IMR-90 (cell line): ENCODE measurements at regions not wholly inside any gene's neighbourhood (a gene's known extent, or its start where the extent isn't known, plus 50 kb on each side); places are given as distances from the start of the nearest gene placed in this dataset.

Experiments used
- ATAC-seq: fragments of 200-7000 bp; cut with Tn5 transposase; 2 replicates; pipeline ENCODE4 v1.9.1; 2020; ENCODE audit warnings: low read depth, mild to moderate bottlenecking, moderate library complexity
- BruUV-seq: library from RNA; stranded (reverse); fragments of 400-500 nt; replicated peaks from 2 replicates; lab custom pipeline; 2021; lab: Mats Ljungman, UMichigan
- CTCF ChIA-PET: fragments of 300-600 bp; formaldehyde crosslinking; extraction: SDS; loops from one replicate; lab custom pipeline; 2021; ENCODE audit warnings: antibody characterized with exemption; lab: Yijun Ruan, JAX
- POLR2A ChIA-PET: fragments of 300-600 bp; sonication (Branson Sonifier 250); formaldehyde crosslinking; loops from one replicate; lab custom pipeline; 2022; ENCODE audit warnings: antibody characterized with exemption; ENCODE audit not compliant: unreplicated experiment; lab: Charles Lee
- DNase-seq: peaks from one replicate; pipeline ENCODE4 v3.0.0; 2013
- H2AFZ ChIP-seq: replicated peaks from 2 replicates; pipeline ENCODE3; 2013; ENCODE audit warnings: low read length, mild to moderate bottlenecking; ENCODE audit not compliant: poor library complexity
- H2AK5ac ChIP-seq: 2 replicates; pipeline ENCODE4 v1.6.1; 2013; ENCODE audit warnings: low read depth, low read length, inconsistent platforms
- H2AK9ac ChIP-seq: replicated peaks from 2 replicates; pipeline ENCODE3; 2013; ENCODE audit warnings: mild to moderate bottlenecking, low read depth, low read length, moderate library complexity; ENCODE audit not compliant: poor library complexity
- H2BK120ac ChIP-seq: 2 replicates; pipeline ENCODE4 v1.6.1; 2013; ENCODE audit warnings: low read depth, low read length, inconsistent platforms
- H2BK15ac ChIP-seq: 3 replicates; pipeline ENCODE4 v1.6.1; 2013; ENCODE audit warnings: low read depth, low read length, inconsistent platforms
- H2BK20ac ChIP-seq: 2 replicates; pipeline ENCODE4 v1.6.1; 2013; ENCODE audit warnings: low read depth, mild to moderate bottlenecking, inconsistent platforms, low read length, moderate library complexity
- H2BK5ac ChIP-seq: 2 replicates; pipeline ENCODE4 v1.6.1; 2013; ENCODE audit warnings: mild to moderate bottlenecking, low read depth, low read length, inconsistent platforms; ENCODE audit not compliant: poor library complexity, severe bottlenecking
- H3K14ac ChIP-seq: replicated peaks from 2 replicates; pipeline ENCODE4 v1.6.1; 2013; ENCODE audit warnings: low read depth, low read length, inconsistent platforms
- H3K18ac ChIP-seq: 2 replicates; pipeline ENCODE4 v1.6.1; 2013; ENCODE audit warnings: low read depth, low read length, control low read depth
- H3K23ac ChIP-seq: 2 replicates; pipeline ENCODE4 v1.6.1; 2013; ENCODE audit warnings: low read depth, low read length, inconsistent platforms
- H3K27ac ChIP-seq: 2 replicates; pipeline ENCODE4 v1.5.1; 2013; ENCODE audit warnings: mild to moderate bottlenecking, control low read depth, low read length; ENCODE audit not compliant: insufficient read depth
- H3K27me3 ChIP-seq: 2 replicates; pipeline ENCODE4 v1.6.1; 2013; ENCODE audit warnings: low read length; ENCODE audit not compliant: control insufficient read depth, insufficient read depth
- H3K36me3 ChIP-seq: 2 replicates; pipeline ENCODE4 v1.6.1; 2013; ENCODE audit warnings: low read length, mixed read lengths; ENCODE audit not compliant: control insufficient read depth, insufficient read depth
- H3K4ac ChIP-seq: 2 replicates; pipeline ENCODE4 v1.6.1; 2013; ENCODE audit warnings: low read depth, low read length, inconsistent platforms
- H3K4me1 ChIP-seq: 2 replicates; pipeline ENCODE4 v1.6.1; 2013; ENCODE audit warnings: low read length, mixed read lengths; ENCODE audit not compliant: control insufficient read depth, insufficient read depth
- H3K4me2 ChIP-seq: 2 replicates; pipeline ENCODE4 v1.6.1; 2013; ENCODE audit warnings: low read depth, mild to moderate bottlenecking, control low read depth, low read length, moderate library complexity
- H3K4me3 ChIP-seq: 2 replicates; pipeline ENCODE4 v1.5.1; 2013; ENCODE audit warnings: low read depth, mild to moderate bottlenecking, control low read depth, low read length, moderate library complexity; ENCODE audit not compliant: insufficient read depth
- H3K56ac ChIP-seq: 2 replicates; pipeline ENCODE4 v1.6.1; 2013; ENCODE audit warnings: low read length, inconsistent platforms; ENCODE audit not compliant: insufficient read depth; ENCODE audit errors: extremely low read depth
- H3K79me1 ChIP-seq, 2 experiments: 2 replicates each; pipeline ENCODE4 v1.6.1; 2013; ENCODE audit warnings: low read length in 2 of 2, inconsistent platforms in 1 of 2, low read depth in 1 of 2
- H3K9ac ChIP-seq: 2 replicates; pipeline ENCODE4 v1.6.1; 2013; ENCODE audit warnings: low read depth, low read length, control low read depth
- H3K9me1 ChIP-seq: 2 replicates; pipeline ENCODE4 v1.6.1; 2013; ENCODE audit warnings: low read length, inconsistent platforms; ENCODE audit not compliant: insufficient read depth
- H3K9me3 ChIP-seq: 2 replicates; pipeline ENCODE4 v1.6.1; 2013; ENCODE audit warnings: low read length; ENCODE audit not compliant: control insufficient read depth, insufficient read depth
- H4K20me1 ChIP-seq: 2 replicates; pipeline ENCODE4 v1.6.1; 2013; ENCODE audit warnings: low read length, inconsistent platforms; ENCODE audit not compliant: insufficient read depth
- H4K5ac ChIP-seq: 2 replicates; pipeline ENCODE4 v1.6.1; 2013; ENCODE audit warnings: mild to moderate bottlenecking, low read depth, low read length, control low read depth
- H4K8ac ChIP-seq, 2 experiments: 2 replicates each; pipeline ENCODE4 v1.6.1; 2013; ENCODE audit warnings: low read depth in 2 of 2, low read length in 2 of 2, control low read depth in 1 of 2, inconsistent platforms in 1 of 2
- H4K91ac ChIP-seq: 2 replicates; pipeline ENCODE4 v1.6.1; 2013; ENCODE audit warnings: low read depth, low read length, inconsistent platforms; ENCODE audit not compliant: insufficient read depth
- BHLHE40 ChIP-seq: fragments of 150-350 bp; IDR thresholded peaks from 2 replicates; pipeline ENCODE4 v1.6.1; 2016; ENCODE audit warnings: mild to moderate bottlenecking, low read depth, low read length
- CHD1 ChIP-seq: IDR thresholded peaks from 2 replicates; pipeline ENCODE4 v1.6.1; 2012; ENCODE audit warnings: low read depth, low read length, improper control_type of control experiment
- MAFK ChIP-seq: IDR thresholded peaks from 2 replicates; pipeline ENCODE4 v1.6.1; 2012; ENCODE audit warnings: low read depth, low read length, improper control_type of control experiment
- MAZ ChIP-seq: IDR thresholded peaks from 2 replicates; pipeline ENCODE4 v1.6.1; 2012; ENCODE audit warnings: low read depth, mild to moderate bottlenecking, low read length, improper control_type of control experiment, moderate library complexity, borderline replicate concordance
- MXI1 ChIP-seq: IDR thresholded peaks from 2 replicates; pipeline ENCODE4 v1.6.1; 2012; ENCODE audit warnings: low read depth, mild to moderate bottlenecking, low read length, moderate library complexity, borderline replicate concordance
- NFE2L2 ChIP-seq: fragments of 150-350 bp; IDR thresholded peaks from 2 replicates; pipeline ENCODE4 v1.6.1; 2016; ENCODE audit warnings: low read depth, mild to moderate bottlenecking, low read length
- POLR2A ChIP-seq: IDR thresholded peaks from 2 replicates; pipeline ENCODE4 v1.6.1; 2012; ENCODE audit warnings: mild to moderate bottlenecking, low read depth, low read length
- RAD21 ChIP-seq: IDR thresholded peaks from 2 replicates; pipeline ENCODE4 v1.6.1; 2012; ENCODE audit warnings: low read length, improper control_type of control experiment
- RCOR1 ChIP-seq: IDR thresholded peaks from 2 replicates; pipeline ENCODE4 v1.6.1; 2012; ENCODE audit warnings: mild to moderate bottlenecking, low read length, improper control_type of control experiment; ENCODE audit not compliant: insufficient replicate concordance
- SMC3 ChIP-seq: fragments of 150-350 bp; IDR thresholded peaks from 2 replicates; pipeline ENCODE4 v1.6.1; 2016; ENCODE audit warnings: low read depth, mild to moderate bottlenecking, antibody characterized with exemption, low read length, moderate library complexity
- WGBS, 2 experiments: methylation state at CpG; one replicate each; pipeline versions ENCODE4 v1.1.5 to v1.1.7; 2013; ENCODE audit warnings: missing lambda C conversion rate in 2 of 2; ENCODE audit not compliant: insufficient read length in 1 of 2; ENCODE audit errors: extremely low coverage in 2 of 2; 5-methylcytosine and 5-hydroxymethylcytosine counted together
- dilution Hi-C: fragments of 300-500 bp; cut with HindIII; formaldehyde crosslinking; loops from one replicate; pipeline ENCODE4 v1.14.3; 2018; ENCODE audit warnings: low sequenced_read_pairs; ENCODE audit not compliant: unreplicated experiment
- in situ Hi-C: fragments of 300-500 bp; cut with MboI; formaldehyde crosslinking; loops from 3 replicates; pipeline ENCODE4 v1.14.3; 2019; ENCODE audit warnings: low sequenced_read_pairs, inconsistent platforms, mixed read lengths
- intact Hi-C: fragments of 100-400 bp; cut with micrococcal nuclease; formaldehyde crosslinking; loops from 2 replicates; pipeline ENCODE4 v1.10.0; 2022
- TF ChIP-seq, protein P1 (sequence below): fragments of 150-350 bp; IDR thresholded peaks from 2 replicates; pipeline ENCODE4 v1.6.1; 2016; ENCODE audit warnings: low read depth, mild to moderate bottlenecking, low read length, moderate library complexity, borderline replicate concordance
- TF ChIP-seq, protein P2 (sequence below): fragments of 150-350 bp; IDR thresholded peaks from 2 replicates; pipeline ENCODE4 v1.6.1; 2017; ENCODE audit warnings: mild to moderate bottlenecking, antibody characterized with exemption, low read length, low read depth
- TF ChIP-seq, protein P3 (sequence below): conservative IDR thresholded peaks from 2 replicates; pipeline ENCODE4 v1.5.1; 2012; ENCODE audit warnings: mild to moderate bottlenecking, low read depth, low read length, improper control_type of control experiment

DNA sequence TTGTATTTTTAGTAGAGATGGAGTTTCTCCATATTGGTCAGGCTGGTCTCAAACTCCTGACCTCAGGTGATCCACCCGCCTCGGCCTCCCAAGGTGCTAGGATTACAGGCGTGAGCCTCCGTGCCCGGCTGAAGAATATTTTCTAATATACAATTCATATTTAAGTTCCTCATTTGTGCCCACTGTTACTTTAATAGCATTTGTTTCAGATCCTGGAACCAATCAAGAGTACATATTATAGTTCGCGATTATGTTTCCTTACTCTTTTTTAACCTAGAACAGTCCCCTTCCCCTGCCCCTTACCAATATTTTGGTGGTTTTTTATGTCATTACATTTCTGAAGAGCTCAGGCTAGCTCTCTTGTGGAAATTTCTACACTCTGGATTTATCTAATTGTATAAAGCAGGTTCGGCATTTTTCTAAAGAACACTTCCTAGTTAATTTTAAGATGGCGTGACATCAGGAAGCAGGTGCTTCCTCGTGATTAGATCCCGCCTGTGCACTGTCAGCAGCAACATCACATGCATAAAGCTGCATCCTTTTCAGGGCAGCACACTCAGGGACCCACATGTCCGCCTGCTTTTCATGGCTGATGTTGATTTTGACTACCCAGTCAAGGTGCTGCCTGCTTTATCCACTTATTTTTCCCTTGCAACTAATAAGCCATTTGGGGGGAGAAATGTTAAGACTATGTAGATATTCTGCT lies 88.7 kb upstream of the EPHB3 start:
- H3K27me3 ChIP-seq, result peaks cover 34% of the 10 kb centered on the region
- dilution Hi-C loops (no loop called here), intact Hi-C loops (no loop called here), in situ Hi-C loops (no loop called here)
- H3K23ac ChIP-seq, result no peak overlapping the region
- TF ChIP-seq MAZ (no peak), BHLHE40 (no peak), CHD1 (no peak), POLR2A (no peak), MXI1 (no peak), SMC3 (no peak), NFE2L2 (no peak), RCOR1 (no peak), RAD21 (no peak), MAFK (no peak)
- TF ChIP-seq, protein P1, sequence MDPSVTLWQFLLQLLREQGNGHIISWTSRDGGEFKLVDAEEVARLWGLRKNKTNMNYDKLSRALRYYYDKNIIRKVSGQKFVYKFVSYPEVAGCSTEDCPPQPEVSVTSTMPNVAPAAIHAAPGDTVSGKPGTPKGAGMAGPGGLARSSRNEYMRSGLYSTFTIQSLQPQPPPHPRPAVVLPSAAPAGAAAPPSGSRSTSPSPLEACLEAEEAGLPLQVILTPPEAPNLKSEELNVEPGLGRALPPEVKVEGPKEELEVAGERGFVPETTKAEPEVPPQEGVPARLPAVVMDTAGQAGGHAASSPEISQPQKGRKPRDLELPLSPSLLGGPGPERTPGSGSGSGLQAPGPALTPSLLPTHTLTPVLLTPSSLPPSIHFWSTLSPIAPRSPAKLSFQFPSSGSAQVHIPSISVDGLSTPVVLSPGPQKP, result no peak
- TF ChIP-seq, protein P2, sequence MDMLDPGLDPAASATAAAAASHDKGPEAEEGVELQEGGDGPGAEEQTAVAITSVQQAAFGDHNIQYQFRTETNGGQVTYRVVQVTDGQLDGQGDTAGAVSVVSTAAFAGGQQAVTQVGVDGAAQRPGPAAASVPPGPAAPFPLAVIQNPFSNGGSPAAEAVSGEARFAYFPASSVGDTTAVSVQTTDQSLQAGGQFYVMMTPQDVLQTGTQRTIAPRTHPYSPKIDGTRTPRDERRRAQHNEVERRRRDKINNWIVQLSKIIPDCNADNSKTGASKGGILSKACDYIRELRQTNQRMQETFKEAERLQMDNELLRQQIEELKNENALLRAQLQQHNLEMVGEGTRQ, result no peak
- TF ChIP-seq, protein P3, sequence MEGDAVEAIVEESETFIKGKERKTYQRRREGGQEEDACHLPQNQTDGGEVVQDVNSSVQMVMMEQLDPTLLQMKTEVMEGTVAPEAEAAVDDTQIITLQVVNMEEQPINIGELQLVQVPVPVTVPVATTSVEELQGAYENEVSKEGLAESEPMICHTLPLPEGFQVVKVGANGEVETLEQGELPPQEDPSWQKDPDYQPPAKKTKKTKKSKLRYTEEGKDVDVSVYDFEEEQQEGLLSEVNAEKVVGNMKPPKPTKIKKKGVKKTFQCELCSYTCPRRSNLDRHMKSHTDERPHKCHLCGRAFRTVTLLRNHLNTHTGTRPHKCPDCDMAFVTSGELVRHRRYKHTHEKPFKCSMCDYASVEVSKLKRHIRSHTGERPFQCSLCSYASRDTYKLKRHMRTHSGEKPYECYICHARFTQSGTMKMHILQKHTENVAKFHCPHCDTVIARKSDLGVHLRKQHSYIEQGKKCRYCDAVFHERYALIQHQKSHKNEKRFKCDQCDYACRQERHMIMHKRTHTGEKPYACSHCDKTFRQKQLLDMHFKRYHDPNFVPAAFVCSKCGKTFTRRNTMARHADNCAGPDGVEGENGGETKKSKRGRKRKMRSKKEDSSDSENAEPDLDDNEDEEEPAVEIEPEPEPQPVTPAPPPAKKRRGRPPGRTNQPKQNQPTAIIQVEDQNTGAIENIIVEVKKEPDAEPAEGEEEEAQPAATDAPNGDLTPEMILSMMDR, result no peak
- no peak overlapping the region for H2AK5ac ChIP-seq
- H4K8ac ChIP-seq, result no peak overlapping the region
- POLR2A ChIA-PET, result no interaction called here
- CTCF ChIA-PET, result no interaction called here
- H3K4me1 ChIP-seq, result no peaks in the 10 kb centered on the region
- no peak overlapping the region for H3K14ac ChIP-seq
- H2AFZ ChIP-seq, result no peak overlapping the region
- no peak overlapping the region for H4K5ac ChIP-seq
- H3K56ac ChIP-seq, result no peak overlapping the region
- no peak overlapping the region for H3K4ac ChIP-seq
- H3K79me1 ChIP-seq, result no peaks in the 10 kb centered on the region
- 63% methylated on average over 3 of the region's 12 CpGs; no CpG with 5 or more reads in 1 of the 2 experiments for WGBS, 2 experiments
- no peaks in the 10 kb centered on the region for H3K9me1 ChIP-seq
- no peaks in the 10 kb centered on the region for H3K9me3 ChIP-seq
- H4K20me1 ChIP-seq, result no peaks in the 10 kb centered on the region
- no peak overlapping the region for H2BK5ac ChIP-seq
- no peaks in the 10 kb centered on the region for H3K36me3 ChIP-seq
- H4K91ac ChIP-seq, result no peak overlapping the region
- no peak for DNase-seq
- no peak overlapping the region for H2BK20ac ChIP-seq
- H2BK120ac ChIP-seq, result no peak overlapping the region
- no TSS peak for BruUV-seq
- H2AK9ac ChIP-seq, result no peak overlapping the region
- H3K4me2 ChIP-seq, result no peak overlapping the region
- H3K18ac ChIP-seq, result no peak overlapping the region
- no peak for ATAC-seq
- H3K9ac ChIP-seq, result no peak overlapping the region
- no peak overlapping the region for H2BK15ac ChIP-seq
- no peak overlapping the region for H3K4me3 ChIP-seq
- no peak overlapping the region for H3K27ac ChIP-seq
